Parathyroid adenoma (tissue), 2 donors: ENCODE measurements at regions not wholly inside any gene's neighbourhood (a gene's known extent, or its start where the extent isn't known, plus 50 kb on each side); places are given as distances from the start of the nearest gene placed in this dataset.

Experiments
- H2AFZ ChIP-seq: fragments of 300-600 bp; sonication (generic); one replicate; pipeline ENCODE4 v1.7.0; 2017; ENCODE audit warnings: antibody characterized with exemption, mild to moderate bottlenecking
- H3K27ac ChIP-seq: fragments of 300-600 bp; sonication (generic); one replicate; pipeline ENCODE4 v1.7.0; 2017
- H3K27me3 ChIP-seq: fragments of 300-600 bp; sonication (generic); one replicate; pipeline ENCODE4 v1.7.0; 2017; ENCODE audit warnings: low read length; ENCODE audit not compliant: control insufficient read depth, insufficient read depth
- H3K36me3 ChIP-seq: fragments of 300-600 bp; sonication (generic); one replicate; pipeline ENCODE4 v1.7.0; 2017; ENCODE audit warnings: low read length; ENCODE audit not compliant: control insufficient read depth, insufficient read depth
- H3K4me1 ChIP-seq: fragments of 300-600 bp; sonication (generic); one replicate; pipeline ENCODE4 v1.7.0; 2017; ENCODE audit warnings: control low read depth
- H3K4me2 ChIP-seq: fragments of 300-600 bp; sonication (generic); one replicate; pipeline ENCODE4 v1.7.0; 2017; ENCODE audit warnings: low read length
- H3K4me3 ChIP-seq: fragments of 300-600 bp; sonication (generic); one replicate; pipeline ENCODE4 v1.7.0; 2017; ENCODE audit warnings: low read depth, low read length
- H3K79me2 ChIP-seq: fragments of 300-600 bp; sonication (generic); one replicate; pipeline ENCODE4 v1.7.0; 2017; ENCODE audit warnings: control low read depth
- H3K9ac ChIP-seq: fragments of 300-600 bp; sonication (generic); one replicate; pipeline ENCODE4 v1.7.0; 2017; ENCODE audit warnings: mild to moderate bottlenecking
- H3K9me3 ChIP-seq: fragments of 300-600 bp; sonication (generic); one replicate; pipeline ENCODE4 v1.7.0; 2017; ENCODE audit warnings: low read length; ENCODE audit not compliant: control insufficient read depth
- TF ChIP-seq, protein P1 (sequence below): fragments of 300-600 bp; sonication (generic); IDR thresholded peaks from one replicate; pipeline ENCODE4 v1.7.0; 2017; ENCODE audit warnings: antibody characterized with exemption, mild to moderate bottlenecking
- donor health status: primary hyperparathyroidism.

DNA sequence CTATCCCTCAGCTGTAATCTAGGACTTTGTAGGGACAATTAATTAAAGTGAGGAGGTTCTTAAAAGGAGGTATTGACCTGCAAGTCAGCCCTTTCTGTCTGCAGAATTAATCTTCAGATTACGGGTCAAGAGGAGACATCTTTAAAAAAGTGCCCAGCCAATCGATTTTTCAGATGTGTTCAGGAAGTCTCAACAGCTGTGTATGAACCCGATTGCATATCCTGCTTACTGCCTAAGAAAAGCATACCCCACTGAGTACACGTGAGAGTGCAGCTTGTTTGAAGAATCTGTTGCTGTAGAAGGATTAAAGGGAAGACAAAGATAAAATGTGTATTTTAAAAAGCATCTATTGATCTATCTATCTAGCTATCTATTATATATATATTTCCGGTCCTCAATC is 1194.5 kb downstream of the UQCRFS1 start:
- H3K9ac ChIP-seq = no peak overlapping the region
- no peaks in the 10 kb centered on the region for H3K27me3 ChIP-seq
- no peaks in the 10 kb centered on the region for H3K4me1 ChIP-seq
- no peaks in the 10 kb centered on the region for H3K79me2 ChIP-seq
- no peaks in the 10 kb centered on the region for H3K36me3 ChIP-seq
- H3K27ac ChIP-seq = no peak overlapping the region
- H3K4me3 ChIP-seq = no peak overlapping the region
- TF ChIP-seq, protein P1, sequence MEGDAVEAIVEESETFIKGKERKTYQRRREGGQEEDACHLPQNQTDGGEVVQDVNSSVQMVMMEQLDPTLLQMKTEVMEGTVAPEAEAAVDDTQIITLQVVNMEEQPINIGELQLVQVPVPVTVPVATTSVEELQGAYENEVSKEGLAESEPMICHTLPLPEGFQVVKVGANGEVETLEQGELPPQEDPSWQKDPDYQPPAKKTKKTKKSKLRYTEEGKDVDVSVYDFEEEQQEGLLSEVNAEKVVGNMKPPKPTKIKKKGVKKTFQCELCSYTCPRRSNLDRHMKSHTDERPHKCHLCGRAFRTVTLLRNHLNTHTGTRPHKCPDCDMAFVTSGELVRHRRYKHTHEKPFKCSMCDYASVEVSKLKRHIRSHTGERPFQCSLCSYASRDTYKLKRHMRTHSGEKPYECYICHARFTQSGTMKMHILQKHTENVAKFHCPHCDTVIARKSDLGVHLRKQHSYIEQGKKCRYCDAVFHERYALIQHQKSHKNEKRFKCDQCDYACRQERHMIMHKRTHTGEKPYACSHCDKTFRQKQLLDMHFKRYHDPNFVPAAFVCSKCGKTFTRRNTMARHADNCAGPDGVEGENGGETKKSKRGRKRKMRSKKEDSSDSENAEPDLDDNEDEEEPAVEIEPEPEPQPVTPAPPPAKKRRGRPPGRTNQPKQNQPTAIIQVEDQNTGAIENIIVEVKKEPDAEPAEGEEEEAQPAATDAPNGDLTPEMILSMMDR = no peak
- no peak overlapping the region for H2AFZ ChIP-seq
- no peaks in the 10 kb centered on the region for H3K9me3 ChIP-seq
- no peak overlapping the region for H3K4me2 ChIP-seq

DNA sequence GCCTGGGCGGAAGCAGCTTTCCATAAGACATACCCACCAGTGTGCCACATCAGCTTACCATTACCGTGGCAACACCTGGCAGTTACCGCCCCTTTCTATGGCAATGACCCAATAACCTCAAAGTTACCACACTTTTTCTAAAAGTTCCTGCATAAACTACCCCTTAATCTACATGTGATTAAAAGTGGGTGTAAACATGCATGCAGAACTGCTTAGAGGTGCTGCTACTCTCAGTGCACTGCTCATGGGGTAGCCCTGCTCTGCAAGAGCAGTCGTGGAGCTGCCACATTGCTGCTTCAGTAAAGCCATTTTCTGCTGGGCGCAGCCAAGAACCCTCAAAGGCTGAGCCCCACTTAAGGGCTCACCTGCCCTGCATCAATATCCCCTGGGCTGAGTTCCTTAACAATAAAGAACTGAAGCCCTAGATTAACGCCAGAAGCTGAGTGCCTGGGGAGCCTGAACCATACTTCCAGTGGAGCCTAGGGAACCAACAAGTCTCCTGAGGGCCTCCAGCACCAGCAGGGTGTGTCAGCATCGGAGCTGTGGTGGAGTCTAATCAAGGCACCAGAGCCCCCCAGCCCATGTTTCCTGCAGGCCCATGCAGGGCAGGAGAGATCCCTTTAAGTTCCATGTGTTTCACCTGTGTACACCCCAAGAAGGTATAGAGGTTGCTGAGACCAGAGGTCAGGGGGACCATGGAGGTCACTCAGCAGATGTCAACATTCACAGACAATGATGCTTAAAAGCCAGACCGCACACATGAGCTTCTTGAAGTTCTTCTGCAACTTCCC is 1198.1 kb downstream of the UQCRFS1 start:
- H3K36me3 ChIP-seq = no peaks in the 10 kb centered on the region
- no peak overlapping the region for H2AFZ ChIP-seq
- TF ChIP-seq, protein P1 = no peak

DNA sequence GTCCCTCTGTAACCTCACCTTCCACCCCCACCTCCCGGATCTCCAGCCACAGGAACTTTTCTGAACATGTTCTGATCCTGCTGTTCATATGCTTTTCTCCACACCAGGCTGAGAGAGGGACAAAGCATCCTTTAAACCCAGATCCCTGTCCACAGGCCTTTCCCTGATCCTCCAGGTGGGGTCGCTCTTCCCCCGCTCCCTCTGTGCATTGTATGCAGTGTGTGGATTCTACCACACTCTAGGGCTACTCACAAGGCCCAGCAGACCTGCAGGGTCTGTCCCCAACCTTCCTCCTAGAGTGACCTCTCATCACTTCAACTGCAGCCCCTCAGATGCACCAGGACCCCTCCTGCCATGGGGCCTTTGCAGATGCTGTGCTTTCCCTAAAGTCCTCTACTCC is 1200.6 kb downstream of the UQCRFS1 start:
- no peaks in the 10 kb centered on the region for H3K4me1 ChIP-seq
- H3K27ac ChIP-seq = no peak overlapping the region
- H3K79me2 ChIP-seq = no peaks in the 10 kb centered on the region
- TF ChIP-seq, protein P1 = no peak
- no peak overlapping the region for H3K9ac ChIP-seq
- no peaks in the 10 kb centered on the region for H3K36me3 ChIP-seq
- H3K27me3 ChIP-seq = no peaks in the 10 kb centered on the region
- no peak overlapping the region for H3K4me2 ChIP-seq
- H2AFZ ChIP-seq = no peak overlapping the region
- no peaks in the 10 kb centered on the region for H3K9me3 ChIP-seq
- no peak overlapping the region for H3K4me3 ChIP-seq

More for the DNA sequence above, 1198.1 kb downstream of the UQCRFS1 start:
- H3K4me2 ChIP-seq = no peak overlapping the region
- H3K27me3 ChIP-seq = no peaks in the 10 kb centered on the region
- no peaks in the 10 kb centered on the region for H3K79me2 ChIP-seq
- no peak overlapping the region for H3K27ac ChIP-seq
- no peaks in the 10 kb centered on the region for H3K4me1 ChIP-seq
- no peak overlapping the region for H3K4me3 ChIP-seq
- H3K9me3 ChIP-seq = no peaks in the 10 kb centered on the region
- no peak overlapping the region for H3K9ac ChIP-seq

DNA sequence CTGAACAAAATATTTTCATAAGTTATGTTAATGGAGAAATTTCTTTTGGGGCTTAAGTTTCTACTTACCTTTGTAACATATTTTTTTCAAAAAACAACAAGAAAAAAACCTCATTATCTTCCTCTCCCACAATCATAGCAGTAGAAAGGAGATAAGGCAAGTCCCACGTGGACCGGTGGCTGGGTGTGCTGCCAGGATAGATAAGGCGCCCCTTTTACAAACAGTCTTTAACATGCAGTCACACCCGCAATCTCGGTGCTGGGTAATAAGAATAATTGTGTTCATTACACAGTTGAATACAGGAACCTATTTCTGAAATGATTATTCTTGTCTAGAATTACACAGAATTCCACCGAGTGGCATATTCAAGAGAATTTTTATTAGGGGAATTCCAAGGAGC is 1202.3 kb downstream of the UQCRFS1 start:
- no peaks in the 10 kb centered on the region for H3K4me1 ChIP-seq

More for the DNA sequence above, 1202.3 kb downstream of the UQCRFS1 start:
- TF ChIP-seq, protein P1 = no peak
- Histone ChIP-seq H3K79me2 (no peaks in the 10 kb centered on the region), H3K27me3 (no peaks in the 10 kb centered on the region), H3K9ac (no peak overlapping the region), H3K4me2 (no peak overlapping the region), H3K4me3 (no peak overlapping the region), H3K9me3 (no peaks in the 10 kb centered on the region), H2AFZ (no peak overlapping the region), H3K36me3 (no peaks in the 10 kb centered on the region), H3K27ac (no peak overlapping the region)
